Esophagus muscularis mucosa (tissue), 3 donors: ENCODE measurements at regions not wholly inside any gene's neighbourhood (a gene's known extent, or its start where the extent isn't known, plus 50 kb on each side); places are given as distances from the start of the nearest gene placed in this dataset.

Source experiments
- CTCF ChIP-seq, 3 experiments: fragments of 200-600 bp in 2 of 3; fragments of 450-650 bp in 1 of 3; sonication (generic) in 2 of 3; IDR thresholded peaks; one replicate each; pipeline ENCODE4 v1.5.1; 2017 to 2019; ENCODE audit warnings: antibody characterized with exemption in 3 of 3, mild to moderate bottlenecking in 2 of 3, moderate library complexity in 1 of 3
- POLR2A ChIP-seq: fragments of 450-650 bp; IDR thresholded peaks from one replicate; pipeline ENCODE4 v1.6.1; 2017; ENCODE audit warnings: antibody characterized with exemption, moderate library complexity, mild to moderate bottlenecking, low read depth

- TF ChIP-seq POLR2A = no peak
- no peak for TF ChIP-seq CTCF (IDR thresholded peaks at IDR 0.05)
These were observed 642.4 kb downstream of the TNS3 start for GRCh38 chr7:46939558-46939957.
